Chondrocyte (in vitro differentiated cells): ENCODE measurements at regions not wholly inside any gene's neighbourhood (a gene's known extent, or its start where the extent isn't known, plus 50 kb on each side); places are given as distances from the start of the nearest gene placed in this dataset.
"Not testable (repeated sequence)": the region's sequence is repeated elsewhere in the genome, so short reads cannot be mapped to it uniquely, and the experiment has no call there.

Source experiments
- DNase-seq: peaks from one replicate; pipeline ENCODE4 v3.0.0; 2021; ENCODE audit warnings: mixed read lengths, low spot score
- H3K27ac Mint-ChIP-seq: one replicate; pipeline ENCODE4 v1.8.0; 2021; ENCODE audit warnings: mild to moderate bottlenecking, moderate library complexity, mixed read lengths; ENCODE audit not compliant: unreplicated experiment
- H3K27me3 Mint-ChIP-seq: 2 replicates; pipeline ENCODE4 v1.8.0; 2021; ENCODE audit warnings: low read depth, mixed read lengths
- H3K36me3 Mint-ChIP-seq: 2 replicates; pipeline ENCODE4 v1.8.0; 2021; ENCODE audit warnings: low read depth, mixed read lengths
- H3K4me1 Mint-ChIP-seq: 2 replicates; pipeline ENCODE4 v1.8.0; 2021; ENCODE audit warnings: low read depth, mild to moderate bottlenecking, mixed read lengths
- H3K4me3 Mint-ChIP-seq: one replicate; pipeline ENCODE4 v1.8.0; 2021; ENCODE audit warnings: mild to moderate bottlenecking, moderate library complexity, mixed read lengths; ENCODE audit not compliant: unreplicated experiment
- H3K9me3 Mint-ChIP-seq: 2 replicates; pipeline ENCODE4 v1.8.0; 2021; ENCODE audit warnings: low read depth, mixed read lengths
- CTCF ChIP-seq: fragments of 200-600 bp; sonication (generic); IDR thresholded peaks from 2 replicates; pipeline ENCODE4 v1.5.0; 2021; ENCODE audit warnings: antibody characterized with exemption, mild to moderate bottlenecking, moderate library complexity

DNA sequence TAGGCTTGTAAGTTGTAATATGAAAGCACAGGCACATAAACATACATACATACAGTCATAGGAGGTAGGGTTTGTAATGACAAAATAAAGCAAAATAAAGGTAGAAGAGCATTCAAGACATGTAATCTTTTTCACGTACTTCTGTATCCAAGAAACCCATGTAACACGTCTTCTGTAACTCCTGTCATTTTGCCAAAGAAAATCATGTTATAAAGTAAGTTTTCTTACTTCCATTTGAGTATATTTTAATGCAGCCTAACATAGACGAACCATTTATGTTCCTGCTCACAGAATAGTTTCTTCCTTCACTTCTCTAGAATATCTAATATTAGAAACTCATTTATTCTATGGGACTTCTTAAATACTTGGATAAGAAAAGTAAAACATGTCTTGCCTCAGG is 1884.0 kb upstream of the CELF4 start:
- peaks cover 14% of the 10 kb centered on the region for H3K4me1 Mint-ChIP-seq
- DNase-seq: no peak
- no peaks in the 10 kb centered on the region for H3K36me3 Mint-ChIP-seq
- no peak for TF ChIP-seq CTCF
- no peaks in the 10 kb centered on the region for H3K27me3 Mint-ChIP-seq
- no peaks in the 10 kb centered on the region for H3K9me3 Mint-ChIP-seq
- H3K27ac Mint-ChIP-seq: no peak overlapping the region
- H3K4me3 Mint-ChIP-seq: no peak overlapping the region

- DNase-seq: no peak
- no peak for TF ChIP-seq CTCF
- Mint-ChIP-seq H3K4me3 (no peak overlapping the region), H3K27ac (no peak overlapping the region), H3K9me3 (no peaks in the 10 kb centered on the region), H3K36me3 (no peaks in the 10 kb centered on the region), H3K4me1 (peaks cover 11% of the 10 kb centered on the region), H3K27me3 (no peaks in the 10 kb centered on the region)
Observed at GRCh38 chr18:39448942-39449341, 1883.3 kb upstream of the CELF4 start.

- not testable (repeated sequence) for H3K36me3 Mint-ChIP-seq, DNase-seq, H3K27ac Mint-ChIP-seq
Observed at GRCh38 chr18:39444957-39445356, 1879.4 kb upstream of the CELF4 start.

DNA sequence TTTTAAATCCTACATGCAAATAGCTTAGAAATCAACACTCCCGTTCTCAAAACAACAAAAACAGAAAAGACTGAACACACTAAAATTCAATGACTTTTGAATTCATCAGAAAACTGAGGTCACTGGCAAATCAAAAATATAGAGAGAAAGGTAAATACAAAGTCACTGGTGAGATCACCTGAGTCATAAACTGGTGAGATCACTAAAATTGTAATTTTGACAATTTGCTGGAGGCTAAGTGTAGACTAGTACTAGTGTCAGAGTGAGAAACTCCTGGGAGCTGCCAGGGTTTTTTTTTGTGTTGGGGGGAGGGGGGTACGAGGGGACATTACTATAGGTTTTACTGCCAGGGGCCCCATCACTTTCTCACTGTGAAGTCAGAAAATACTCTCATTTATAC is 1876.0 kb upstream of the CELF4 start:
- TF ChIP-seq CTCF: no peak
- Mint-ChIP-seq H3K4me1 (no peaks in the 10 kb centered on the region), H3K4me3 (no peak overlapping the region), H3K36me3 (no peaks in the 10 kb centered on the region), H3K27ac (peak overlapping the region; percentile 49), H3K27me3 (no peaks in the 10 kb centered on the region), H3K9me3 (peaks cover 4% of the 10 kb centered on the region)
- DNase-seq: no peak

More at GRCh38 chr18:39444957-39445356, 1879.4 kb upstream of the CELF4 start:
- H3K9me3 Mint-ChIP-seq, H3K4me3 Mint-ChIP-seq, H3K27me3 Mint-ChIP-seq, H3K4me1 Mint-ChIP-seq: not testable (repeated sequence)

DNA sequence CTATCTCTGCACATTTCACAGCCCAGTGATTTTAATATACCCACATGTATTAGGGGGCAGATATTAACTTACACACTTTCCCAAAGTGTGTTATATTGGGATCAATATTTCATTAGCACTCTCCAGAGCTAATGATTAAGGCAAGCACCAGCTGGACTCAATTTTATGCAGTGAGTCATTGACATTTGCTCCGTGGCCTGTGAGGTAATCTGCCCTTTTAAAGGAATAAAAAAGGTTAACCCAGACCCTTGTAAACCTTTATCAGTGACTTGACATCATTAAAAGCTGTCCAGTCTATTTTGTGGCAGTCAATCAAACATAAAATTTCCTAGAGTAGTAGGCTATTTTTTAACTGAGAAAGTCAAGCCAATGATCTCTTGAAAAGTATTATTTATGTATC is 1870.4 kb upstream of the CELF4 start:
- H3K9me3 Mint-ChIP-seq: peaks cover 4% of the 10 kb centered on the region
- H3K36me3 Mint-ChIP-seq: no peaks in the 10 kb centered on the region
- no peak overlapping the region for H3K4me3 Mint-ChIP-seq
- no peak for TF ChIP-seq CTCF
- no peak overlapping the region for H3K27ac Mint-ChIP-seq
- H3K27me3 Mint-ChIP-seq: no peaks in the 10 kb centered on the region
- H3K4me1 Mint-ChIP-seq: peaks cover 10% of the 10 kb centered on the region
- DNase-seq: no peak

DNA sequence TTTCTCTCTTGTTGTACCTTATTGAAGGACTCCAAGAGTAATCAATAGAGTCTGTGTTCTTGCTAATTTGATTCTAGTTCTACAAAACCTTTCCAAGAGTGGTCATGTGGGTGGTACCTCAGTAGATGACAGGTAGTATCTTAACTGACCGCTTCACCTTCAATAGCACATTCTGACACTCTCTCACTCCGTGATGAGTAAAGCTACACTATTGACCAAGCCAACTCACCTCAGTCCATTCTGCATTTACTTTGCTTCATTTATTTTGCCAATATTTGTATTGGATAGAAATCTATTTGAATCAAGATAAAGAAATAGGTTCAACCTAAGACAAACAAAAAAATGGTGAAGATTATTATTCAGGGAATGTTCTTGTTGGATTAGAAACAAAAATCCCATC is 1869.6 kb upstream of the CELF4 start:
- Mint-ChIP-seq H3K27ac (no peak overlapping the region), H3K9me3 (peaks cover 8% of the 10 kb centered on the region), H3K36me3 (no peaks in the 10 kb centered on the region), H3K4me3 (no peak overlapping the region), H3K27me3 (no peaks in the 10 kb centered on the region), H3K4me1 (peaks cover 10% of the 10 kb centered on the region)
- no peak for DNase-seq
- no peak for TF ChIP-seq CTCF
